Esophagus squamous epithelium (tissue), 4 donors: ENCODE measurements at regions not wholly inside any gene's neighbourhood (a gene's known extent, or its start where the extent isn't known, plus 50 kb on each side); places are given as distances from the start of the nearest gene placed in this dataset.

Experiments
- CTCF ChIP-seq, 6 experiments: fragments of 450-650 bp in 4 of 6; fragments of 200-600 bp in 2 of 6; sonication (generic) in 2 of 6; IDR thresholded peaks; one replicate each; pipeline ENCODE4 v1.5.1; 2016 to 2019; ENCODE audit warnings: antibody characterized with exemption in 6 of 6, mild to moderate bottlenecking in 4 of 6, moderate library complexity in 4 of 6
- POLR2A ChIP-seq, 4 donors: fragments of 450-650 bp; IDR thresholded peaks; one replicate each; pipeline ENCODE4 v1.6.1; 2017; ENCODE audit warnings: antibody characterized with exemption in 4 of 4, mild to moderate bottlenecking in 4 of 4, moderate library complexity in 3 of 4

GRCh38 chr19:46967578-46968032, 52.0 kb upstream of the NPAS1 start:
- TF ChIP-seq POLR2A (IDR thresholded peaks at IDR 0.05) (no peak), CTCF (IDR thresholded peaks at IDR 0.05) (no peak)
